ENCODE measurements at regions not wholly inside any gene's neighbourhood (a gene's known extent, or its start where the extent isn't known, plus 50 kb on each side); places are given as distances from the start of the nearest gene placed in this dataset.

GRCh38 chr11:129265125-129265788 lies 73.1 kb upstream of the ARHGAP32 start:
- no peak for TF ChIP-seq SP1 (IDR thresholded peaks at IDR 0.05; ENCODE audit: low read depth, low read length)
- TF ChIP-seq, protein P1, sequence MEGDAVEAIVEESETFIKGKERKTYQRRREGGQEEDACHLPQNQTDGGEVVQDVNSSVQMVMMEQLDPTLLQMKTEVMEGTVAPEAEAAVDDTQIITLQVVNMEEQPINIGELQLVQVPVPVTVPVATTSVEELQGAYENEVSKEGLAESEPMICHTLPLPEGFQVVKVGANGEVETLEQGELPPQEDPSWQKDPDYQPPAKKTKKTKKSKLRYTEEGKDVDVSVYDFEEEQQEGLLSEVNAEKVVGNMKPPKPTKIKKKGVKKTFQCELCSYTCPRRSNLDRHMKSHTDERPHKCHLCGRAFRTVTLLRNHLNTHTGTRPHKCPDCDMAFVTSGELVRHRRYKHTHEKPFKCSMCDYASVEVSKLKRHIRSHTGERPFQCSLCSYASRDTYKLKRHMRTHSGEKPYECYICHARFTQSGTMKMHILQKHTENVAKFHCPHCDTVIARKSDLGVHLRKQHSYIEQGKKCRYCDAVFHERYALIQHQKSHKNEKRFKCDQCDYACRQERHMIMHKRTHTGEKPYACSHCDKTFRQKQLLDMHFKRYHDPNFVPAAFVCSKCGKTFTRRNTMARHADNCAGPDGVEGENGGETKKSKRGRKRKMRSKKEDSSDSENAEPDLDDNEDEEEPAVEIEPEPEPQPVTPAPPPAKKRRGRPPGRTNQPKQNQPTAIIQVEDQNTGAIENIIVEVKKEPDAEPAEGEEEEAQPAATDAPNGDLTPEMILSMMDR (IDR thresholded peaks at IDR 0.05; ENCODE audit: control extremely low read depth in 1 of 3, insufficient read depth in 1 of 3, low read depth in 1 of 3, low read length in 3 of 3), result no peak
- no peak for TF ChIP-seq POLR2AphosphoS5 (IDR thresholded peaks at IDR 0.05; ENCODE audit: low read depth, low read length)
- no peak for TF ChIP-seq RNF2 (IDR thresholded peaks at IDR 0.05; ENCODE audit: borderline replicate concordance, low read depth, low read length, missing control alignments, poor library complexity, severe bottlenecking)
- TF ChIP-seq YY1 (IDR thresholded peaks at IDR 0.05; ENCODE audit: low read depth, low read length), result no peak
- no peak for TF ChIP-seq HDAC2 (IDR thresholded peaks at IDR 0.05; ENCODE audit: borderline replicate concordance in 1 of 2, low read depth in 2 of 2, low read length in 2 of 2)

All from H1 (cell line).